Upper lobe of right lung (tissue), 1 donor: ENCODE measurements at regions not wholly inside any gene's neighbourhood (a gene's known extent, or its start where the extent isn't known, plus 50 kb on each side); places are given as distances from the start of the nearest gene placed in this dataset.

Experiments
- ATAC-seq: fragments of 200-7000 bp; cut with Tn5 transposase; one replicate; pipeline ENCODE4 v1.9.1; 2020; ENCODE audit warnings: mild to moderate bottlenecking, moderate library complexity
- DNase-seq: peaks from one replicate; pipeline ENCODE4 v3.0.0-alpha.2; 2020
- H3K27ac ChIP-seq: fragments of 200-600 bp; one replicate; pipeline ENCODE4 v1.8.0; 2022
- H3K27me3 ChIP-seq: fragments of 200-600 bp; one replicate; pipeline ENCODE4 v1.8.0; 2022; ENCODE audit warnings: mild to moderate bottlenecking
- H3K36me3 ChIP-seq: fragments of 200-600 bp; one replicate; pipeline ENCODE4 v1.8.0; 2022
- H3K4me1 ChIP-seq: fragments of 200-600 bp; one replicate; pipeline ENCODE4 v1.8.0; 2022
- H3K4me3 ChIP-seq: fragments of 200-600 bp; one replicate; pipeline ENCODE4 v1.8.0; 2022; ENCODE audit warnings: mild to moderate bottlenecking
- H3K9me3 ChIP-seq: fragments of 200-600 bp; one replicate; pipeline ENCODE4 v1.8.0; 2022
- CTCF ChIP-seq: fragments of 200-600 bp; IDR thresholded peaks from one replicate; pipeline ENCODE4 v1.8.0; 2022; ENCODE audit warnings: antibody characterized with exemption
- intact Hi-C: fragments of 100-400 bp; cut with DNase I; formaldehyde crosslinking; loops from one replicate; pipeline ENCODE4 v1.11.0; 2022
- donor health status: DM: no; HTN: yes; CAD: no; lungs with severe emphysema.

- H3K36me3 ChIP-seq: no peaks in the 10 kb centered on the region
- H3K4me3 ChIP-seq: no peak overlapping the region
- DNase-seq (no peak), ATAC-seq (no peak)
- H3K27me3 ChIP-seq: no peaks in the 10 kb centered on the region
- no peaks in the 10 kb centered on the region for H3K9me3 ChIP-seq
- peaks cover 23% of the 10 kb centered on the region for H3K4me1 ChIP-seq
- TF ChIP-seq CTCF: no peak
- no peak overlapping the region for H3K27ac ChIP-seq
- intact Hi-C loops: no loop called here
Measured at GRCh38 chr1:109815809-109816174, 52.1 kb upstream of the EPS8L3 start.

GRCh38 chr1:109814993-109815786 lies 51.5 kb upstream of the EPS8L3 start:
- ATAC-seq (no peak), DNase-seq (no peak)
- H3K4me1 ChIP-seq: peaks cover 19% of the 10 kb centered on the region
- intact Hi-C loops: no loop called here
- H3K27ac ChIP-seq: no peak overlapping the region
- no peaks in the 10 kb centered on the region for H3K27me3 ChIP-seq
- no peak for TF ChIP-seq CTCF
- no peaks in the 10 kb centered on the region for H3K9me3 ChIP-seq
- no peaks in the 10 kb centered on the region for H3K36me3 ChIP-seq
- H3K4me3 ChIP-seq: no peak overlapping the region

- intact Hi-C loops: no loop called here
- Histone ChIP-seq H3K4me3 (no peak overlapping the region), H3K9me3 (no peaks in the 10 kb centered on the region), H3K27ac (no peak overlapping the region), H3K4me1 (peaks cover 16% of the 10 kb centered on the region), H3K27me3 (no peaks in the 10 kb centered on the region), H3K36me3 (no peaks in the 10 kb centered on the region)
- TF ChIP-seq CTCF: no peak
- ATAC-seq (no peak), DNase-seq (no peak)
Measured at GRCh38 chr1:109814223-109814622, 50.5 kb upstream of the EPS8L3 start.
